H1 (cell line): ENCODE measurements at regions not wholly inside any gene's neighbourhood (a gene's known extent, or its start where the extent isn't known, plus 50 kb on each side); places are given as distances from the start of the nearest gene placed in this dataset.

Experiments
- CTCF ChIA-PET: fragments of 300-600 bp; sonication (Branson Sonifier 250); formaldehyde crosslinking; loops from one replicate; lab custom pipeline; 2021; ENCODE audit not compliant: partially characterized antibody; lab: Charles Lee
- POLR2A ChIA-PET: fragments of 300-600 bp; sonication (Branson Sonifier 250); formaldehyde crosslinking; loops from one replicate; lab custom pipeline; 2021; ENCODE audit warnings: inconsistent platforms; ENCODE audit not compliant: partially characterized antibody; lab: Charles Lee
- DNase-seq, 2 experiments: peaks; one replicate each; pipeline versions ENCODE4 v3.0.0 to v3.0.0-alpha.2; 2010 to 2022; ENCODE audit warnings: low spot score in 2 of 2, low read depth in 1 of 2, mixed read lengths in 1 of 2
- FAIRE-seq: peaks from 2 replicates; lab custom pipeline; 2011; peaks lifted over from hg19 to GRCh38; lab: Jason Lieb, UNC
- H2AFZ ChIP-seq: 2 replicates; pipeline ENCODE4 v1.8.1; 2012; ENCODE audit warnings: low read length, inconsistent platforms
- H2AK5ac ChIP-seq: 2 replicates; pipeline ENCODE4 v1.6.1; 2013; ENCODE audit warnings: low read depth, low read length
- H2BK120ac ChIP-seq: replicated peaks from 2 replicates; pipeline ENCODE3; 2013; ENCODE audit warnings: low read depth, low read length, inconsistent platforms
- H2BK12ac ChIP-seq: 2 replicates; pipeline ENCODE4 v1.6.1; 2013; ENCODE audit warnings: low read depth, low read length
- H2BK15ac ChIP-seq: 2 replicates; pipeline ENCODE4 v1.6.1; 2013; ENCODE audit warnings: low read length
- H2BK20ac ChIP-seq: 2 replicates; pipeline ENCODE4 v1.6.1; 2013; ENCODE audit warnings: low read length
- H2BK5ac ChIP-seq: 2 replicates; pipeline ENCODE4 v1.6.1; 2013; ENCODE audit warnings: low read depth, low read length
- H3K14ac ChIP-seq: 2 replicates; pipeline ENCODE4 v1.6.1; 2013; ENCODE audit warnings: inconsistent platforms; ENCODE audit not compliant: insufficient read length
- H3K18ac ChIP-seq: 2 replicates; pipeline ENCODE4 v1.6.1; 2013; ENCODE audit warnings: low read length; ENCODE audit errors: extremely low read depth
- H3K23ac ChIP-seq: 2 replicates; pipeline ENCODE4 v1.6.1; 2013; ENCODE audit warnings: inconsistent platforms; ENCODE audit not compliant: insufficient read length
- H3K23me2 ChIP-seq: 2 replicates; pipeline ENCODE4 v1.6.1; 2013; ENCODE audit warnings: low read depth, low read length
- H3K27ac ChIP-seq: 2 replicates; pipeline ENCODE4 v1.6.1; 2011; ENCODE audit warnings: low read depth, low read length, inconsistent platforms
- H3K27me3 ChIP-seq, 4 experiments: replicated peaks in 1 of 4; 1 replicate in 1 of 4; 2 replicates in 3 of 4; pipeline versions ENCODE4 v1.6.1 to v1.8.1; 2011 to 2013; ENCODE audit warnings: low read length in 3 of 4, mild to moderate bottlenecking in 3 of 4, inconsistent platforms in 2 of 4, mixed read lengths in 2 of 4, moderate library complexity in 1 of 4; ENCODE audit not compliant: control insufficient read depth in 3 of 4, insufficient read depth in 3 of 4; ENCODE audit errors: extremely low read depth in 1 of 4
- H3K36me3 ChIP-seq, 4 experiments: 2 replicates each; pipeline versions ENCODE4 v1.6.1 to v1.8.1; 2011 to 2013; ENCODE audit warnings: mild to moderate bottlenecking in 4 of 4, low read length in 3 of 4, moderate library complexity in 2 of 4, control low read depth in 1 of 4, inconsistent platforms in 1 of 4; ENCODE audit not compliant: insufficient read depth in 4 of 4, control insufficient read depth in 2 of 4
- H3K4ac ChIP-seq: replicated peaks from 2 replicates; pipeline ENCODE3; 2013; ENCODE audit warnings: low read length, low read depth, mixed read lengths, inconsistent platforms; ENCODE audit not compliant: insufficient read length
- H3K4me1 ChIP-seq, 4 experiments: replicated peaks in 1 of 4; 1 replicate in 1 of 4; 2 replicates in 3 of 4; pipeline versions ENCODE4 v1.6.1 to v1.8.1; 2011 to 2013; ENCODE audit warnings: low read length in 3 of 4, inconsistent platforms in 2 of 4, mixed read lengths in 1 of 4; ENCODE audit not compliant: insufficient read depth in 4 of 4, control insufficient read depth in 3 of 4
- H3K4me2 ChIP-seq, 2 experiments: 2 replicates each; pipeline versions ENCODE4 v1.6.1 to v1.8.1; 2011 to 2013; ENCODE audit warnings: low read depth in 2 of 2, low read length in 2 of 2, control low read depth in 1 of 2, inconsistent platforms in 1 of 2, mild to moderate bottlenecking in 1 of 2; ENCODE audit not compliant: insufficient read depth in 1 of 2
- H3K4me3 ChIP-seq, 4 experiments: fragments of 200-600, 300-600 bp in 1 of 4; sonication (generic), shearing (Covaris generic), sonication (Bioruptor Twin) in 1 of 4; 2 replicates each; pipeline versions ENCODE4 v1.5.1 to v1.8.1; 2011 to 2016; ENCODE audit warnings: low read length in 4 of 4, low read depth in 3 of 4, control low read depth in 2 of 4, inconsistent platforms in 2 of 4, mild to moderate bottlenecking in 2 of 4, mixed read lengths in 1 of 4, moderate library complexity in 1 of 4; ENCODE audit not compliant: insufficient read depth in 2 of 4; ENCODE audit errors: extremely low read depth in 1 of 4
- H3K56ac ChIP-seq: replicated peaks from 2 replicates; pipeline ENCODE3; 2013; ENCODE audit warnings: low read depth, mild to moderate bottlenecking, mixed read lengths, low read length, inconsistent platforms; ENCODE audit not compliant: insufficient read length
- H3K79me1 ChIP-seq: 2 replicates; pipeline ENCODE4 v1.6.1; 2013; ENCODE audit warnings: low read depth, low read length, control low read depth
- H3K79me2 ChIP-seq, 2 experiments: 2 replicates each; pipeline versions ENCODE4 v1.6.1 to v1.8.1; 2012 to 2013; ENCODE audit warnings: low read length in 2 of 2, mild to moderate bottlenecking in 2 of 2, inconsistent platforms in 1 of 2; ENCODE audit not compliant: insufficient read depth in 2 of 2, control insufficient read depth in 1 of 2
- H3K9ac ChIP-seq, 4 experiments: replicated peaks in 1 of 4; 1 replicate in 1 of 4; 2 replicates in 3 of 4; pipeline versions ENCODE4 v1.6.1 to v1.8.1; 2011 to 2013; ENCODE audit warnings: low read depth in 3 of 4, low read length in 3 of 4, control low read depth in 2 of 4, mild to moderate bottlenecking in 2 of 4, moderate library complexity in 2 of 4, inconsistent platforms in 1 of 4; ENCODE audit errors: extremely low read depth in 1 of 4
- H3K9me3 ChIP-seq, 2 experiments: 2 replicates each; pipeline versions ENCODE4 v1.6.1 to v1.8.1; 2012 to 2013; ENCODE audit warnings: mild to moderate bottlenecking in 2 of 2, moderate library complexity in 2 of 2, control low read depth in 1 of 2, inconsistent platforms in 1 of 2, low read depth in 1 of 2, low read length in 1 of 2, mixed read lengths in 1 of 2; ENCODE audit not compliant: insufficient read depth in 2 of 2
- H4K20me1 ChIP-seq, 2 experiments: replicated peaks in 1 of 2; 2 replicates each; pipeline versions ENCODE3 to v1.8.1; 2011 to 2013; ENCODE audit warnings: inconsistent platforms in 2 of 2, low read length in 2 of 2, mild to moderate bottlenecking in 1 of 2; ENCODE audit not compliant: insufficient read depth in 2 of 2, control insufficient read depth in 1 of 2
- H4K5ac ChIP-seq: 2 replicates; pipeline ENCODE4 v1.6.1; 2013; ENCODE audit warnings: low read length, low read depth, mixed read lengths, inconsistent platforms; ENCODE audit not compliant: insufficient read length
- H4K8ac ChIP-seq: 2 replicates; pipeline ENCODE4 v1.8.0; 2013; ENCODE audit warnings: mild to moderate bottlenecking, moderate library complexity, low read length, inconsistent platforms; ENCODE audit not compliant: insufficient read depth; ENCODE audit errors: extremely low read depth
- H4K91ac ChIP-seq: replicated peaks from 2 replicates; pipeline ENCODE3; 2013; ENCODE audit warnings: low read length, mixed read lengths, inconsistent platforms; ENCODE audit not compliant: insufficient read length
- EGR1 ChIP-seq: IDR thresholded peaks from 2 replicates; pipeline ENCODE4 v1.6.1; 2011; ENCODE audit warnings: low read depth, low read length, borderline replicate concordance
- KDM5A ChIP-seq: fragments of 200-600 bp; IDR thresholded peaks from 2 replicates; pipeline ENCODE4 v1.7.1; 2012; ENCODE audit warnings: mild to moderate bottlenecking, low read length, inconsistent platforms, mixed read lengths
- RNF2 ChIP-seq: fragments of 200-900, 300-1000 bp; sonication (generic); IDR thresholded peaks from 2 replicates; pipeline ENCODE4 v1.7.1; 2016; ENCODE audit warnings: borderline replicate concordance, low read depth, mild to moderate bottlenecking, antibody characterized with exemption, low read length; ENCODE audit not compliant: poor library complexity, severe bottlenecking; ENCODE audit errors: missing control alignments
- SP2 ChIP-seq: IDR thresholded peaks from 2 replicates; pipeline ENCODE4 v1.6.1; 2012; ENCODE audit warnings: mild to moderate bottlenecking, low read length, inconsistent platforms
- WGBS, 2 experiments: shearing (Covaris generic) in 1 of 2; methylation state at CpG; one replicate each; pipeline versions ENCODE4 v1.1.6 to v1.1.7; 2013 to 2015; ENCODE audit warnings: low lambda C conversion rate in 2 of 2, mixed read lengths in 2 of 2, inconsistent platforms in 1 of 2, low coverage in 1 of 2, missing lambda C conversion rate in 1 of 2; ENCODE audit not compliant: insufficient replicate concordance in 2 of 2, insufficient coverage in 1 of 2, insufficient read length in 1 of 2; ENCODE audit errors: extremely low coverage in 1 of 2, missing lambda C conversion rate in 1 of 2; 5-methylcytosine and 5-hydroxymethylcytosine counted together

- H3K23ac ChIP-seq: no peak overlapping the region
- H3K4me2 ChIP-seq: no peak overlapping the region
- DNase-seq: no peak
- H2AK5ac ChIP-seq: no peak overlapping the region
- ChIA-PET CTCF (interaction anchor here (0.5 kb wide), 1 partner anchor 141 kb away, joined by 4 read pairs; no protein-coding TSS in a partner anchor), POLR2A (no interaction called here)
- no peak overlapping the region for H3K18ac ChIP-seq
- H3K27me3 ChIP-seq: no peaks in the 10 kb centered on the region
- no peak overlapping the region for H2AFZ ChIP-seq
- no peaks in the 10 kb centered on the region for H4K20me1 ChIP-seq
- no peak overlapping the region for H2BK5ac ChIP-seq
- H3K9ac ChIP-seq: no peak overlapping the region
- H4K5ac ChIP-seq: no peak overlapping the region
- H3K9me3 ChIP-seq: no peaks in the 10 kb centered on the region
- TF ChIP-seq EGR1 (no peak), KDM5A (no peak), RNF2 (no peak), SP2 (no peak)
- H2BK120ac ChIP-seq: no peak overlapping the region
- H3K23me2 ChIP-seq: peaks cover 2% of the 10 kb centered on the region; the same call in 1 of the 2 replicates
- no peaks in the 10 kb centered on the region for H3K79me1 ChIP-seq
- no peak overlapping the region for H4K91ac ChIP-seq
- FAIRE-seq: no peak
- no peak overlapping the region for H3K4ac ChIP-seq
- no peak overlapping the region for H3K56ac ChIP-seq
- H3K79me2 ChIP-seq: no peaks in the 10 kb centered on the region
- 58% methylated on average over 2 of the region's 2 CpGs; no CpG with 5 or more reads in 1 of the 2 experiments for WGBS, 2 experiments
- H4K8ac ChIP-seq: no peak overlapping the region
- no peaks in the 10 kb centered on the region for H3K36me3 ChIP-seq
- no peak overlapping the region for H3K27ac ChIP-seq
- H2BK15ac ChIP-seq: no peak overlapping the region
- no peak overlapping the region for H3K4me3 ChIP-seq
- H3K14ac ChIP-seq: no peak overlapping the region
- H3K4me1 ChIP-seq: no peaks in the 10 kb centered on the region
- H2BK20ac ChIP-seq: no peak overlapping the region
- H2BK12ac ChIP-seq: no peak overlapping the region
Measured at GRCh38 chr7:49613759-49614158, 159.7 kb upstream of the VWC2 start.
